K562 (cell line): ENCODE measurements at regions not wholly inside any gene's neighbourhood (a gene's known extent, or its start where the extent isn't known, plus 50 kb on each side); places are given as distances from the start of the nearest gene placed in this dataset.

Experiments used
- ATF7 ChIP-seq: fragments of 450-650 bp; IDR thresholded peaks from 2 replicates; pipeline ENCODE4 v1.7.1; 2014; ENCODE audit warnings: mild to moderate bottlenecking, moderate library complexity
- C11orf30 ChIP-seq: fragments of 450-650 bp; IDR thresholded peaks from 2 replicates; pipeline ENCODE4 v1.6.1; 2016; ENCODE audit warnings: low read depth, mild to moderate bottlenecking
- ELF4 ChIP-seq: fragments of 450-650 bp; formaldehyde crosslinking; IDR thresholded peaks from 2 replicates; pipeline ENCODE4 v1.4.0; 2022; ENCODE audit warnings: missing genetic modification characterization
- EZH2 ChIP-seq: IDR thresholded peaks from 2 replicates; pipeline ENCODE4 v1.6.1; 2012; ENCODE audit warnings: low read depth, mild to moderate bottlenecking, inconsistent platforms, low read length, borderline replicate concordance
- HMGN3 ChIP-seq: IDR thresholded peaks from 2 replicates; pipeline ENCODE4 v1.6.1; 2011; ENCODE audit warnings: borderline replicate concordance, low read depth, mild to moderate bottlenecking, mixed read lengths, low read length; ENCODE audit not compliant: insufficient read length; ENCODE audit errors: extremely low read depth
- MAFG ChIP-seq: fragments of 450-650 bp; conservative IDR thresholded peaks from 2 replicates; pipeline ENCODE4 v1.6.1; 2016; ENCODE audit warnings: missing genetic modification characterization, missing compliant biosample characterization
- MTF1 ChIP-seq: fragments of 250-450 bp; sonication (Bioruptor Pico); IDR thresholded peaks from 2 replicates; pipeline ENCODE4 v1.9.0; 2021; ENCODE audit warnings: moderate library complexity, mild to moderate bottlenecking, inconsistent platforms, borderline replicate concordance
- TF ChIP-seq, protein P1 (sequence below): fragments of 250-450 bp; sonication (Bioruptor Pico); IDR thresholded peaks from 2 replicates; pipeline ENCODE4 v1.4.0; 2020; ENCODE audit warnings: mild to moderate bottlenecking
- TF ChIP-seq, protein P2 (sequence below): sonication (generic); formaldehyde crosslinking; IDR thresholded peaks from 2 replicates; pipeline ENCODE4 v1.9.0; 2022; ENCODE audit warnings: mild to moderate bottlenecking, missing genetic modification reagents
- TF ChIP-seq, protein P3 (sequence below): sonication (generic); formaldehyde crosslinking; IDR thresholded peaks from 2 replicates; pipeline ENCODE4 v1.8.1; 2022; ENCODE audit warnings: missing genetic modification reagents
- TF ChIP-seq, protein P4 (sequence below): fragments of 450-650 bp; IDR thresholded peaks from one replicate; pipeline ENCODE4 v1.6.1; 2018; ENCODE audit warnings: mild to moderate bottlenecking, moderate library complexity; ENCODE audit not compliant: partially characterized antibody
- TF ChIP-seq, protein P5 (sequence below), 2 experiments: fragments of 450-650 bp; IDR thresholded peaks; 2 replicates each; pipeline ENCODE4 v1.6.1; 2016; ENCODE audit warnings: mild to moderate bottlenecking in 2 of 2, borderline replicate concordance in 1 of 2, low read depth in 1 of 2, moderate library complexity in 1 of 2
- TF ChIP-seq, protein P6 (sequence below): fragments of 250-450 bp; sonication (Bioruptor Pico); IDR thresholded peaks from 2 replicates; pipeline ENCODE4 v1.8.0; 2022; ENCODE audit warnings: inconsistent platforms, mild to moderate bottlenecking, moderate library complexity, borderline replicate concordance

DNA sequence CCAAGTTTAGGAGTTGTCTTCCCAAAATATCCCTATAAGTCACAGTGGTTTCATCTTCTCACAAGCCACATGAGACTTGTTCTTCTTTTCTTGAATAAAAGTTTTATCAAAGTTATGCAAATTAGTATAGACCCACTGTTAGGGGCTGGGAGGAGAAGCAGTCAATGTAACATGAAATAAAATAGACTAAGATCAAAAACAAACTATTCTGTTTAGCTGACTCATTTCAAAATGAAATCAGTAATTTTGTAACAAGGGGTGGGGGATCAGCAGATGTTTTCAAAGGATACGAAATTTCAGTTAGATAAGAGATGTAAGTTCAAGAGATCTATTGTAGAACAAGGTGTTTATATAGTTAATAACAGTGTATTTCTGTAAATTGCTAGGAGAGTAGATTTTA lies 339.6 kb upstream of the PRDM1 start (continued):
- TF ChIP-seq, protein P1, sequence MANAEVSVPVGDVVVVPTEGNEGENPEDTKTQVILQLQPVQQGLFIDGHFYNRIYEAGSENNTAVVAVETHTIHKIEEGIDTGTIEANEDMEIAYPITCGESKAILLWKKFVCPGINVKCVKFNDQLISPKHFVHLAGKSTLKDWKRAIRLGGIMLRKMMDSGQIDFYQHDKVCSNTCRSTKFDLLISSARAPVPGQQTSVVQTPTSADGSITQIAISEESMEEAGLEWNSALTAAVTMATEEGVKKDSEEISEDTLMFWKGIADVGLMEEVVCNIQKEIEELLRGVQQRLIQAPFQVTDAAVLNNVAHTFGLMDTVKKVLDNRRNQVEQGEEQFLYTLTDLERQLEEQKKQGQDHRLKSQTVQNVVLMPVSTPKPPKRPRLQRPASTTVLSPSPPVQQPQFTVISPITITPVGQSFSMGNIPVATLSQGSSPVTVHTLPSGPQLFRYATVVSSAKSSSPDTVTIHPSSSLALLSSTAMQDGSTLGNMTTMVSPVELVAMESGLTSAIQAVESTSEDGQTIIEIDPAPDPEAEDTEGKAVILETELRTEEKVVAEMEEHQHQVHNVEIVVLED (CRISPR knock-in tag): no peak
- TF ChIP-seq, protein P2, sequence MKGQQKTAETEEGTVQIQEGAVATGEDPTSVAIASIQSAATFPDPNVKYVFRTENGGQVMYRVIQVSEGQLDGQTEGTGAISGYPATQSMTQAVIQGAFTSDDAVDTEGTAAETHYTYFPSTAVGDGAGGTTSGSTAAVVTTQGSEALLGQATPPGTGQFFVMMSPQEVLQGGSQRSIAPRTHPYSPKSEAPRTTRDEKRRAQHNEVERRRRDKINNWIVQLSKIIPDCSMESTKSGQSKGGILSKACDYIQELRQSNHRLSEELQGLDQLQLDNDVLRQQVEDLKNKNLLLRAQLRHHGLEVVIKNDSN (CRISPR knock-in tag): no peak
- TF ChIP-seq ELF4 (CRISPR knock-in tag) (no peak), C11orf30 (peak; percentile 81), ATF7 (peak; percentile 31; the same call in 1 of the 2 replicates), MAFG (tag) (peak; percentile 77), MTF1 (no peak), EZH2 (no peak), HMGN3 (peak; percentile 26)
- TF ChIP-seq, protein P3, sequence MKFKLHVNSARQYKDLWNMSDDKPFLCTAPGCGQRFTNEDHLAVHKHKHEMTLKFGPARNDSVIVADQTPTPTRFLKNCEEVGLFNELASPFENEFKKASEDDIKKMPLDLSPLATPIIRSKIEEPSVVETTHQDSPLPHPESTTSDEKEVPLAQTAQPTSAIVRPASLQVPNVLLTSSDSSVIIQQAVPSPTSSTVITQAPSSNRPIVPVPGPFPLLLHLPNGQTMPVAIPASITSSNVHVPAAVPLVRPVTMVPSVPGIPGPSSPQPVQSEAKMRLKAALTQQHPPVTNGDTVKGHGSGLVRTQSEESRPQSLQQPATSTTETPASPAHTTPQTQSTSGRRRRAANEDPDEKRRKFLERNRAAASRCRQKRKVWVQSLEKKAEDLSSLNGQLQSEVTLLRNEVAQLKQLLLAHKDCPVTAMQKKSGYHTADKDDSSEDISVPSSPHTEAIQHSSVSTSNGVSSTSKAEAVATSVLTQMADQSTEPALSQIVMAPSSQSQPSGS (CRISPR knock-in tag): no peak
- TF ChIP-seq, protein P4, sequence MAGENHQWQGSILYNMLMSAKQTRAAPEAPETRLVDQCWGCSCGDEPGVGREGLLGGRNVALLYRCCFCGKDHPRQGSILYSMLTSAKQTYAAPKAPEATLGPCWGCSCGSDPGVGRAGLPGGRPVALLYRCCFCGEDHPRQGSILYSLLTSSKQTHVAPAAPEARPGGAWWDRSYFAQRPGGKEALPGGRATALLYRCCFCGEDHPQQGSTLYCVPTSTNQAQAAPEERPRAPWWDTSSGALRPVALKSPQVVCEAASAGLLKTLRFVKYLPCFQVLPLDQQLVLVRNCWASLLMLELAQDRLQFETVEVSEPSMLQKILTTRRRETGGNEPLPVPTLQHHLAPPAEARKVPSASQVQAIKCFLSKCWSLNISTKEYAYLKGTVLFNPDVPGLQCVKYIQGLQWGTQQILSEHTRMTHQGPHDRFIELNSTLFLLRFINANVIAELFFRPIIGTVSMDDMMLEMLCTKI: no peak
- TF ChIP-seq, protein P5, sequence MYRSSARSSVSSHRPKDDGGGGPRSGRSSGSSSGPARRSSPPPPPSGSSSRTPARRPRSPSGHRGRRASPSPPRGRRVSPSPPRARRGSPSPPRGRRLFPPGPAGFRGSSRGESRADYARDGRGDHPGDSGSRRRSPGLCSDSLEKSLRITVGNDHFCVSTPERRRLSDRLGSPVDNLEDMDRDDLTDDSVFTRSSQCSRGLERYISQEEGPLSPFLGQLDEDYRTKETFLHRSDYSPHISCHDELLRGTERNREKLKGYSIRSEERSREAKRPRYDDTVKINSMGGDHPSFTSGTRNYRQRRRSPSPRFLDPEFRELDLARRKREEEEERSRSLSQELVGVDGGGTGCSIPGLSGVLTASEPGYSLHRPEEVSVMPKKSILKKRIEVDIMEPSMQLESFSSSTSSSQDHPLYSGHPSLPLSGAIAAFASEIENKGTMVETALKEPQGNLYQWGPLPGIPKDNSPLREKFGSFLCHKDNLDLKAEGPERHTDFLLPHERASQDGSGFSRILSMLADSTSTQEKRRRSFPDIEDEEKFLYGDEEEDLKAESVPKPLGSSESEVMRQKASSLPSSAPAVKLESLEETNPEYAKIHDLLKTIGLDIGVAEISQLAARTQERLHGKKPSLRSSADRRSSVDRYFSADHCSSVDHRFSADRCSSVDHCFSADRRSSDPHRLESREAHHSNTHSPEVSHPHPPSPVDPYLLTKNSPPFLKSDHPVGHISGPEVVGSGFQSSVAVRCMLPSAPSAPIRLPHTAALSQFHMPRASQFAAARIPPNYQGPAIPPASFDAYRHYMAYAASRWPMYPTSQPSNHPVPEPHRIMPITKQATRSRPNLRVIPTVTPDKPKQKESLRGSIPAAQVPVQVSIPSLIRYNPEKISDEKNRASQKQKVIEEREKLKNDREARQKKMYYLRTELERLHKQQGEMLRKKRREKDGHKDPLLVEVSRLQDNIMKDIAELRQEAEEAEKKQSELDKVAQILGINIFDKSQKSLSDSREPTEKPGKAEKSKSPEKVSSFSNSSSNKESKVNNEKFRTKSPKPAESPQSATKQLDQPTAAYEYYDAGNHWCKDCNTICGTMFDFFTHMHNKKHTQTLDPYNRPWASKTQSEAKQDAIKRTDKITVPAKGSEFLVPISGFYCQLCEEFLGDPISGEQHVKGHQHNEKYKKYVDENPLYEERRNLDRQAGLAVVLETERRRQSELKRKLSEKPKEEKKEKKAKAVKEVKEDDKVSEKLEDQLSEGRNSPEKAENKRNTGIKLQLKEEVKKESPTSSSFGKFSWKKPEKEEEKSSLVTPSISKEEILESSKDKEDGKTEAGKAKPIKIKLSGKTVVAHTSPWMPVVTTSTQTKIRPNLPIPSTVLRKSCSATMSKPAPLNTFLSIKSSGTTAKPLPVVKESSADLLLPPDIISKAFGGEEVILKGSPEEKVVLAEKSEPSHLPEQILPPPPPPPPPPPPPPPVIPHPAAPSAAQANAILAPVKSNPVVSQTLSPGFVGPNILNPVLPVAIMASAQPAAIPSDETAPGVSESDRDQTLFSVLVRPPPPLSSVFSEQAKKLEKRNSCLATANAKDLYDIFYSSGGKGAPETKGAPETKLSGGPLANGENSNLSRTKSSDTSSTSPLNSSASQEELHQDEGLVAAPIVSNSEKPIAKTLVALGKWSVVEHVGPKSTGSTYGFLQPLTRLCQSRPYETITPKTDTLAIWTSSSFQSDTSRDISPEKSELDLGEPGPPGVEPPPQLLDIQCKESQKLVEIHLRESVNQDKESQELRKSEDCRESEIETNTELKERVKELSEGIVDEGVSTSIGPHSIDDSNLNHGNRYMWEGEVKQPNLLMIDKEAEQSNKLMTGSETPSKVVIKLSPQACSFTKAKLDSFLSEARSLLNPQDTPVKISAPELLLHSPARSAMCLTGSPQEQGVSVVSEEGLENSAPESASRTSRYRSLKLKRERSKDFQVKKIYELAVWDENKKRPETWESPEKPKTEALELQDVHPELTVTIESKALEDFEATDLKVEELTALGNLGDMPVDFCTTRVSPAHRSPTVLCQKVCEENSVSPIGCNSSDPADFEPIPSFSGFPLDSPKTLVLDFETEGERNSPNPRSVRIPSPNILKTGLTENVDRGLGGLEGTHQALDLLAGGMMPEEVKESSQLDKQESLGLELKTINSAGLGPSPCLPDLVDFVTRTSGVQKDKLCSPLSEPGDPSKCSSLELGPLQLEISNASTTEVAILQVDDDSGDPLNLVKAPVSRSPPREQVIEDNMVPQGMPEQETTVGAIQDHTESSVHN (IDR thresholded peaks at IDR 0.05; ENCODE audit: borderline replicate concordance in 1 of 2, low read depth in 1 of 2): no peak
- TF ChIP-seq, protein P6, sequence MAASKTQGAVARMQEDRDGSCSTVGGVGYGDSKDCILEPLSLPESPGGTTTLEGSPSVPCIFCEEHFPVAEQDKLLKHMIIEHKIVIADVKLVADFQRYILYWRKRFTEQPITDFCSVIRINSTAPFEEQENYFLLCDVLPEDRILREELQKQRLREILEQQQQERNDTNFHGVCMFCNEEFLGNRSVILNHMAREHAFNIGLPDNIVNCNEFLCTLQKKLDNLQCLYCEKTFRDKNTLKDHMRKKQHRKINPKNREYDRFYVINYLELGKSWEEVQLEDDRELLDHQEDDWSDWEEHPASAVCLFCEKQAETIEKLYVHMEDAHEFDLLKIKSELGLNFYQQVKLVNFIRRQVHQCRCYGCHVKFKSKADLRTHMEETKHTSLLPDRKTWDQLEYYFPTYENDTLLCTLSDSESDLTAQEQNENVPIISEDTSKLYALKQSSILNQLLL (CRISPR knock-in tag): no peak
